HG03432 (cell line): ENCODE measurements at regions not wholly inside any gene's neighbourhood (a gene's known extent, or its start where the extent isn't known, plus 50 kb on each side); places are given as distances from the start of the nearest gene placed in this dataset.

Experiments
- ATAC-seq: cut with Tn5 transposase; IDR thresholded peaks from one replicate; pipeline ENCODE4 v1.9.1; 2021; ENCODE audit warnings: mild to moderate bottlenecking, moderate library complexity; ENCODE audit not compliant: unreplicated experiment

- no peak for ATAC-seq
Observed at GRCh38 chr18:61148322-61148721, 184.9 kb upstream of the CDH20 start.

- ATAC-seq = no peak
Observed at GRCh38 chr18:61149786-61150185, 183.4 kb upstream of the CDH20 start.

GRCh38 chr18:61153571-61153970, 179.7 kb upstream of the CDH20 start:
- ATAC-seq = no peak

- ATAC-seq = no peak
Observed at GRCh38 chr18:61154866-61155265, 178.4 kb upstream of the CDH20 start.

- no peak for ATAC-seq
Observed at GRCh38 chr18:61155586-61155985, 177.6 kb upstream of the CDH20 start.

- no peak for ATAC-seq
Observed at GRCh38 chr18:61157451-61157850, 175.8 kb upstream of the CDH20 start.

GRCh38 chr18:61159246-61159645, 174.0 kb upstream of the CDH20 start:
- no peak for ATAC-seq

- no peak for ATAC-seq
Observed at GRCh38 chr18:61164321-61164720, 168.9 kb upstream of the CDH20 start.

- no peak for ATAC-seq
Observed at GRCh38 chr18:61167902-61168301, 165.3 kb upstream of the CDH20 start.

GRCh38 chr18:61169386-61169785, 163.8 kb upstream of the CDH20 start:
- no peak for ATAC-seq

- ATAC-seq = no peak
Observed at GRCh38 chr18:61172624-61173023, 160.6 kb upstream of the CDH20 start.

- no peak for ATAC-seq
Observed at GRCh38 chr18:61173554-61173953, 159.7 kb upstream of the CDH20 start.

- no peak for ATAC-seq
Observed at GRCh38 chr18:61183798-61184197, 149.4 kb upstream of the CDH20 start.

GRCh38 chr18:61187971-61188370, 145.3 kb upstream of the CDH20 start:
- ATAC-seq = no peak

- no peak for ATAC-seq
Observed at GRCh38 chr18:61189376-61189775, 143.9 kb upstream of the CDH20 start.

GRCh38 chr18:61194726-61195125, 138.5 kb upstream of the CDH20 start:
- no peak for ATAC-seq

GRCh38 chr18:61196750-61197149, 136.5 kb upstream of the CDH20 start:
- no peak for ATAC-seq

GRCh38 chr18:61198486-61198885, 134.7 kb upstream of the CDH20 start:
- ATAC-seq = no peak

- ATAC-seq = no peak
Observed at GRCh38 chr18:61199171-61199848, 133.9 kb upstream of the CDH20 start.

- ATAC-seq = no peak
Observed at GRCh38 chr18:61201511-61201910, 131.7 kb upstream of the CDH20 start.

- no peak for ATAC-seq
Observed at GRCh38 chr18:61203151-61203550, 130.1 kb upstream of the CDH20 start.

GRCh38 chr18:61209801-61210200, 123.4 kb upstream of the CDH20 start:
- ATAC-seq = no peak

- no peak for ATAC-seq
Observed at GRCh38 chr18:61216051-61216450, 117.2 kb upstream of the CDH20 start.
